Spleen (tissue), 11 donors: ENCODE measurements at regions not wholly inside any gene's neighbourhood (a gene's known extent, or its start where the extent isn't known, plus 50 kb on each side); places are given as distances from the start of the nearest gene placed in this dataset.

Experiments used
- DNase-seq: peaks from one replicate; pipeline ENCODE4 v3.0.0-alpha.2; 2020
- H3K27ac ChIP-seq, 8 donors: fragments of 200-600 bp; sonication (generic) in 7 of 8; 1 replicate in 4 of 8; 2 replicates in 4 of 8; pipeline versions ENCODE4 v1.5.0 to v1.8.0; 2016 to 2021; ENCODE audit warnings: inconsistent platforms in 4 of 8, mild to moderate bottlenecking in 4 of 8, moderate library complexity in 1 of 8
- H3K27me3 ChIP-seq, 7 donors: fragments of 200-600 bp; sonication (generic) in 6 of 7; replicated peaks in 1 of 7; 1 replicate in 4 of 7; 2 replicates in 3 of 7; pipeline versions ENCODE4 v1.5.0 to v1.8.0; 2016 to 2021; ENCODE audit warnings: inconsistent platforms in 3 of 7, mild to moderate bottlenecking in 1 of 7
- H3K36me3 ChIP-seq, 6 donors: fragments of 200-600 bp; sonication (generic) in 5 of 6; 1 replicate in 4 of 6; 2 replicates in 2 of 6; pipeline versions ENCODE4 v1.5.0 to v1.8.0; 2016 to 2021; ENCODE audit warnings: inconsistent platforms in 2 of 6
- H3K4me1 ChIP-seq, 6 donors: fragments of 200-600 bp; sonication (generic) in 5 of 6; 1 replicate in 3 of 6; 2 replicates in 3 of 6; pipeline versions ENCODE4 v1.5.0 to v1.8.0; 2016 to 2021; ENCODE audit warnings: inconsistent platforms in 3 of 6
- H3K4me3 ChIP-seq, 8 donors: fragments of 200-600 bp; sonication (generic) in 7 of 8; 1 replicate in 4 of 8; 2 replicates in 4 of 8; pipeline versions ENCODE4 v1.5.0 to v1.8.0; 2016 to 2021; ENCODE audit warnings: inconsistent platforms in 4 of 8, mild to moderate bottlenecking in 4 of 8, moderate library complexity in 2 of 8
- H3K9me3 ChIP-seq, 8 donors: fragments of 200-600 bp; sonication (generic) in 7 of 8; 1 replicate in 4 of 8; 2 replicates in 4 of 8; pipeline versions ENCODE4 v1.5.0 to v1.8.0; 2016 to 2021; ENCODE audit warnings: inconsistent platforms in 4 of 8
- POLR2A ChIP-seq, 3 donors: fragments of 450-650 bp; IDR thresholded peaks; one replicate each; pipeline ENCODE4 v1.5.1; 2017; ENCODE audit warnings: antibody characterized with exemption in 3 of 3, mild to moderate bottlenecking in 1 of 3
- POLR2AphosphoS5 ChIP-seq, 3 donors: sonication (generic); formaldehyde crosslinking; IDR thresholded peaks; one replicate each; pipeline ENCODE4 v1.5.1; 2017; ENCODE audit warnings: antibody characterized with exemption in 3 of 3
- WGBS, 5 donors: extraction: QIAGEN DNeasy Blood & Tissue Kit in 3 of 5; methylation state at CpG; one replicate each; pipeline versions ENCODE4 v1.1.5 to v1.1.7; 2013 to 2018; 5-methylcytosine and 5-hydroxymethylcytosine counted together
- intact Hi-C: fragments of 100-400 bp; cut with DNase I; formaldehyde crosslinking; loops from one replicate; pipeline ENCODE4 v1.15.0; 2023; ENCODE audit warnings: low total_unique reads
- TF ChIP-seq, protein P1 (sequence below), 11 experiments: fragments of 200-600 bp in 7 of 11; fragments of 450-650 bp in 4 of 11; sonication (generic) in 4 of 11; IDR thresholded peaks in 8 of 11; conservative IDR thresholded peaks in 3 of 11; 1 replicate in 7 of 11; 2 replicates in 4 of 11; pipeline versions ENCODE4 v1.4.0 to v1.8.0; 2016 to 2021; ENCODE audit warnings: antibody characterized with exemption in 11 of 11, inconsistent platforms in 4 of 11, mild to moderate bottlenecking in 1 of 11
- donor health status: healthy with polysubstance abuse.
- donor health status: DM: no; HTN: no; CAD: no; lungs with moderate emphysema.
- donor health status: DM: no; HTN: no; CAD: no.
- donor health status: Bipolar disorder and iron deficiency.
- donor health status: healthy.
- donor health status: DM: no; HTN: no; CAD: no.
- donor health status: DM: yes; HTN: yes; CAD: no.

DNA sequence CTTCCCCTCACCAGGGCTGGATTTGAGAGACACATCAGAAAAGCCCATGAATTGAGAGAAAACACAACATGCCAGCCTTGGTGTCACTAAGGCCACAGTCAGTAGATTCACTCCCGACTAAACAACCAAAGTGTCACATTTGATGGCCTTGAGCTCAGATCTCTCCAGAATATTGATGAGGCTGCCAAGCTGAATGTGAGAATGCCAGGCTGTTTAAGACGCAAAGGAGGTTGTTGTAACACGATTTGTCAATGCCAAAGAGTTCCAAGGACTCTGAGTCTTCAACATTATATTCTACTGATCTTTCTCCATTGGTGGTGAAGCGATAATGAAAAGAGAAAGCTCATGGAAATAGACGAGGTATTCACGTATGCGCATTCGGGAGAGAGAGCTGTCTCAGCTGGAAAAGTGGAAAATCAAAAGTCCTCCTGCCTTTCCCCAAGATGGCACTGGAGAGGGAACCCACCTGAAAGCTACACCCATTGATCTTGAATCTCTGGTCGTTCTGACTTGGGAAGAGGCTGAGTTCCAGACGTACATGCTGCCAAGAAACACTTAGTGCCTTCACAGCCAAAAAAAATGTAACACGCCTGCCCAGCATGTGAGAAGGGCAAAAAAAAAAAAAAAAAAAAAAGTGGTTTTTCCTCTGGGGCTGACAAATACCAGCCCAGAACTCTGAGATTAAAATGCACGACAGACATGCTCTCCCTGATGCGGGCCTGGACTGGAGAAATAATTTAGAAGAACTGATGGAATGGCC lies 1159.6 kb downstream of the VRK1 start:
- Histone ChIP-seq H3K27me3 (no peaks in the 10 kb centered on the region), H3K4me3 (no peak overlapping the region), H3K27ac (no peak overlapping the region), H3K9me3 (peaks cover 0 to 12% (median 0%) of the 10 kb centered on the region in 8 donors), H3K36me3 (peaks cover 0 to 7% (median 0%) of the 10 kb centered on the region in 6 donors), H3K4me1 (no peaks in the 10 kb centered on the region)
- intact Hi-C loops, result no loop called here
- 76 to 88% (median 84%) methylated on average over 13 of the region's 13 CpGs for WGBS, 5 donors
- TF ChIP-seq, protein P1, sequence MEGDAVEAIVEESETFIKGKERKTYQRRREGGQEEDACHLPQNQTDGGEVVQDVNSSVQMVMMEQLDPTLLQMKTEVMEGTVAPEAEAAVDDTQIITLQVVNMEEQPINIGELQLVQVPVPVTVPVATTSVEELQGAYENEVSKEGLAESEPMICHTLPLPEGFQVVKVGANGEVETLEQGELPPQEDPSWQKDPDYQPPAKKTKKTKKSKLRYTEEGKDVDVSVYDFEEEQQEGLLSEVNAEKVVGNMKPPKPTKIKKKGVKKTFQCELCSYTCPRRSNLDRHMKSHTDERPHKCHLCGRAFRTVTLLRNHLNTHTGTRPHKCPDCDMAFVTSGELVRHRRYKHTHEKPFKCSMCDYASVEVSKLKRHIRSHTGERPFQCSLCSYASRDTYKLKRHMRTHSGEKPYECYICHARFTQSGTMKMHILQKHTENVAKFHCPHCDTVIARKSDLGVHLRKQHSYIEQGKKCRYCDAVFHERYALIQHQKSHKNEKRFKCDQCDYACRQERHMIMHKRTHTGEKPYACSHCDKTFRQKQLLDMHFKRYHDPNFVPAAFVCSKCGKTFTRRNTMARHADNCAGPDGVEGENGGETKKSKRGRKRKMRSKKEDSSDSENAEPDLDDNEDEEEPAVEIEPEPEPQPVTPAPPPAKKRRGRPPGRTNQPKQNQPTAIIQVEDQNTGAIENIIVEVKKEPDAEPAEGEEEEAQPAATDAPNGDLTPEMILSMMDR (IDR thresholded peaks at IDR 0.05 in 8 of 11, conservative IDR thresholded peaks at IDR 0.05 in 3 of 11), result no peak
- TF ChIP-seq POLR2A (IDR thresholded peaks at IDR 0.05), result no peak
- TF ChIP-seq POLR2AphosphoS5 (IDR thresholded peaks at IDR 0.05), result no peak
- no peak for DNase-seq

DNA sequence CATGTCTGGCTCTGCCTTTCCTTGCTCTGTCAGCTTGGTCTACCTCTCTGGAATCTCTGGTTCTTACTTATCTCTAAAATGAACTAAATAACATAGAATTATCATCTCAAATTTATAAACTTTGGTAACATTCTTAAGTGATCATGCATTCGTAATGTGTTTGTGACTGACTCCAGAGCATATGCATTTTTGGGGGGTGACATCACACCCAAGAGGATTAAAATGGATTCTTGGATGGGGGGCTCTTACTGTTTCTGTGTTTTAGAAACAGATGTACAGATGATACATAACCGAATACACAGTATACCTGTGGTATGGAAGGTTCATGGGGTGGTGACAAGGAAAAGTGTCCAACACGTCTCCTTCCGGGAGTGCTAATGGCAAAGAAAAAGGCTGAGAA lies 1162.1 kb downstream of the VRK1 start:
- Histone ChIP-seq H3K4me3 (no peak overlapping the region), H3K36me3 (peaks cover 0 to 7% (median 0%) of the 10 kb centered on the region in 6 donors), H3K9me3 (peaks cover 0 to 12% (median 0%) of the 10 kb centered on the region in 8 donors), H3K27ac (no peak overlapping the region), H3K27me3 (no peaks in the 10 kb centered on the region), H3K4me1 (no peaks in the 10 kb centered on the region)
- WGBS, 5 donors, result 88 to 94% (median 91%) methylated on average over 4 of the region's 4 CpGs
- intact Hi-C loops, result no loop called here
- TF ChIP-seq POLR2A (IDR thresholded peaks at IDR 0.05) (no peak), POLR2AphosphoS5 (IDR thresholded peaks at IDR 0.05) (no peak)
- TF ChIP-seq, protein P1 (IDR thresholded peaks at IDR 0.05 in 8 of 11, conservative IDR thresholded peaks at IDR 0.05 in 3 of 11), result no peak
- DNase-seq, result no peak

DNA sequence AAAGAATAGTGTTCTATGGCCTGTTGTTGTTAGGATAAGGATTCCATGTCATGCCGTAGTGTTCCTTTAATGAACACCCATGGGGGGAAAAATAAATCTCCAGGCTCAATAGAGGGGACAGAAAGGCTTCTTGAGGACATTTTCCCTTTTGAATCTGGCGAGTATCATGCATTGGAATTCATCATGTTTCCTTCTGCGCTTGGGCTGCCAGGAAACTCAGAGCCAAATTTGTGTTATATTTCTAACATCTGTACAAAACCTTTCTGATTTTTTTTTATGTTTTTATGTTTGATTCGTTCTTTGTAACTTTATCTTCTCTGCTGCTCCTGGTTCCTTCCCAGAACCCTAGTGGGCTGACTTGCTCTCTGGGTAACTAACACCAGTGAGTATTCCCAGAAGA lies 1163.3 kb downstream of the VRK1 start:
- Histone ChIP-seq H3K9me3 (peaks cover 0 to 12% (median 0%) of the 10 kb centered on the region in 8 donors), H3K4me3 (no peak overlapping the region), H3K4me1 (no peaks in the 10 kb centered on the region), H3K27me3 (no peaks in the 10 kb centered on the region), H3K36me3 (peaks cover 0 to 7% (median 0%) of the 10 kb centered on the region in 6 donors), H3K27ac (no peak overlapping the region)
- intact Hi-C loops, result no loop called here
- no peak for TF ChIP-seq POLR2A (IDR thresholded peaks at IDR 0.05)
- TF ChIP-seq, protein P1 (IDR thresholded peaks at IDR 0.05 in 8 of 11, conservative IDR thresholded peaks at IDR 0.05 in 3 of 11), result no peak
- TF ChIP-seq POLR2AphosphoS5 (IDR thresholded peaks at IDR 0.05), result no peak
- DNase-seq, result no peak
- 84 to 89% (median 89%) methylated on average over 4 of the region's 4 CpGs for WGBS, 5 donors

GRCh38 chr14:97970222-97970621 lies 1173.0 kb downstream of the VRK1 start:
- intact Hi-C loops, result no loop called here
- TF ChIP-seq POLR2AphosphoS5 (IDR thresholded peaks at IDR 0.05) (no peak), POLR2A (IDR thresholded peaks at IDR 0.05) (no peak)
- TF ChIP-seq, protein P1 (IDR thresholded peaks at IDR 0.05 in 8 of 11, conservative IDR thresholded peaks at IDR 0.05 in 3 of 11), result no peak
- Histone ChIP-seq H3K9me3 (no peaks in the 10 kb centered on the region), H3K4me3 (no peak overlapping the region), H3K36me3 (no peaks in the 10 kb centered on the region), H3K27ac (no peak overlapping the region), H3K4me1 (peaks cover 0 to 1% (median under 1%) of the 10 kb centered on the region in 6 donors), H3K27me3 (no peaks in the 10 kb centered on the region)
- WGBS, 5 donors, result 2 to 88% (median 52%) methylated on average over 1 of the region's 1 CpG
- DNase-seq, result no peak
